T-helper 1 cell treated with Interleukin-12 subunit alpha and Interleukin-12 subunit beta and Interleukin-4 antibody, amounts not matched to agents 30 ng/mL and 1 ng/mL, for 36 hours (primary cell): ENCODE measurements at regions not wholly inside any gene's neighbourhood (a gene's known extent, or its start where the extent isn't known, plus 50 kb on each side); places are given as distances from the start of the nearest gene placed in this dataset.
"Not testable (repeated sequence)": the region's sequence is repeated elsewhere in the genome, so short reads cannot be mapped to it uniquely, and the experiment has no call there.

Experiments used
- intact Hi-C: fragments of 100-400 bp; cut with micrococcal nuclease; formaldehyde crosslinking; loops from one replicate; pipeline ENCODE4 v1.15.1; 2024

- intact Hi-C loops: no loop called here
Observed at GRCh38 chr14:105865266-105865903, 339.0 kb downstream of the TMEM121 start.

- intact Hi-C loops: no loop called here
Observed at GRCh38 chr14:105865904-105866840, 339.8 kb downstream of the TMEM121 start.

- intact Hi-C loops: no loop called here
Observed at GRCh38 chr14:105866841-105867321, 340.5 kb downstream of the TMEM121 start.

GRCh38 chr14:105867961-105868599 lies 341.7 kb downstream of the TMEM121 start:
- intact Hi-C loops: no loop called here

GRCh38 chr14:105871590-105871989 lies 345.2 kb downstream of the TMEM121 start:
- intact Hi-C loops: no loop called here

GRCh38 chr14:105873870-105874512 lies 347.6 kb downstream of the TMEM121 start:
- intact Hi-C loops: no loop called here

GRCh38 chr14:105876158-105876557 lies 349.8 kb downstream of the TMEM121 start:
- intact Hi-C loops: no loop called here

GRCh38 chr14:105876829-105877228 lies 350.4 kb downstream of the TMEM121 start:
- intact Hi-C loops: no loop called here

- intact Hi-C loops: no loop called here
Observed at GRCh38 chr14:105877645-105878044, 351.3 kb downstream of the TMEM121 start.

GRCh38 chr14:105878125-105878524 lies 351.7 kb downstream of the TMEM121 start:
- intact Hi-C loops: no loop called here

GRCh38 chr14:105878554-105878953 lies 352.2 kb downstream of the TMEM121 start:
- intact Hi-C loops: no loop called here

GRCh38 chr14:105879503-105879866 lies 353.1 kb downstream of the TMEM121 start:
- intact Hi-C loops: no loop called here

GRCh38 chr14:105879867-105880561 lies 353.6 kb downstream of the TMEM121 start:
- intact Hi-C loops: no loop called here

- intact Hi-C loops: no loop called here
Observed at GRCh38 chr14:105880616-105881015, 354.2 kb downstream of the TMEM121 start.

GRCh38 chr14:105881021-105881930 lies 354.9 kb downstream of the TMEM121 start:
- intact Hi-C loops: no loop called here

- intact Hi-C loops: not testable (repeated sequence)
Observed at GRCh38 chr14:105882011-105882410, 355.6 kb downstream of the TMEM121 start.

GRCh38 chr14:105882626-105883025 lies 356.2 kb downstream of the TMEM121 start:
- intact Hi-C loops: no loop called here

- intact Hi-C loops: no loop called here
Observed at GRCh38 chr14:105883066-105884005, 357.0 kb downstream of the TMEM121 start.
